ENCODE measurements at regions not wholly inside any gene's neighbourhood (a gene's known extent, or its start where the extent isn't known, plus 50 kb on each side); places are given as distances from the start of the nearest gene placed in this dataset.

GRCh38 chr4:127143460-127144195 lies 489.1 kb upstream of the INTU start:
- no peaks in the 10 kb centered on the region for H3K27me3 ChIP-seq (ENCODE audit: insufficient read depth, low read length)
- H3K27ac ChIP-seq (ENCODE audit: low read depth, low read length) = peak overlapping the region; percentile 32
- DNase-seq (ENCODE audit: low read depth) (peak; percentile 91), FAIRE-seq (no peak)
- TF ChIP-seq EZH2 (IDR thresholded peaks at IDR 0.05; ENCODE audit: insufficient read depth, low read length) (no peak), CTCF (IDR thresholded peaks at IDR 0.05; ENCODE audit: insufficient read depth, low read depth, low read length) (no peak)
- Mint-ChIP-seq H3K4me1 (ENCODE audit: low read depth, unreplicated experiment) (peaks cover 17% of the 10 kb centered on the region), H3K27ac (ENCODE audit: unreplicated experiment) (peak overlapping the region; percentile 91), H3K4me3 (ENCODE audit: unreplicated experiment) (no peak overlapping the region), H3K27me3 (ENCODE audit: low read depth, unreplicated experiment) (no peaks in the 10 kb centered on the region), H3K36me3 (ENCODE audit: low read depth, unreplicated experiment) (no peaks in the 10 kb centered on the region), H3K9me3 (ENCODE audit: unreplicated experiment) (peaks cover under 1% of the 10 kb centered on the region)
- no peak overlapping the region for H3K4me2 ChIP-seq (ENCODE audit: low read length)
- H3K36me3 ChIP-seq (ENCODE audit: insufficient read depth, low read length) = no peaks in the 10 kb centered on the region
- H3K4me1 ChIP-seq (ENCODE audit: insufficient read depth, low read length) = peaks cover 9% of the 10 kb centered on the region
- no peak overlapping the region for H2AFZ ChIP-seq (ENCODE audit: low read depth, low read length)
- no peaks in the 10 kb centered on the region for H3K79me2 ChIP-seq (ENCODE audit: insufficient read depth, low read length)
- no peaks in the 10 kb centered on the region for H4K20me1 ChIP-seq (ENCODE audit: insufficient read depth, low read length)
- H3K4me3 ChIP-seq (ENCODE audit: insufficient read depth, low read depth, low read length) = no peak overlapping the region
- no peaks in the 10 kb centered on the region for H3K9me3 ChIP-seq (ENCODE audit: insufficient read depth, low read depth, low read length)
- H3K9ac ChIP-seq (ENCODE audit: low read length) = no peak overlapping the region

- DNase-seq (ENCODE audit: low read depth) (no peak), FAIRE-seq (no peak)
- H3K79me2 ChIP-seq (ENCODE audit: insufficient read depth, low read length) = no peaks in the 10 kb centered on the region
- Mint-ChIP-seq H3K27ac (ENCODE audit: unreplicated experiment) (no peak overlapping the region), H3K36me3 (ENCODE audit: low read depth, unreplicated experiment) (no peaks in the 10 kb centered on the region), H3K4me3 (ENCODE audit: unreplicated experiment) (no peak overlapping the region), H3K9me3 (ENCODE audit: unreplicated experiment) (peaks cover 5% of the 10 kb centered on the region), H3K4me1 (ENCODE audit: low read depth, unreplicated experiment) (peaks cover 17% of the 10 kb centered on the region), H3K27me3 (ENCODE audit: low read depth, unreplicated experiment) (no peaks in the 10 kb centered on the region)
- no peaks in the 10 kb centered on the region for H4K20me1 ChIP-seq (ENCODE audit: insufficient read depth, low read length)
- no peak overlapping the region for H2AFZ ChIP-seq (ENCODE audit: low read depth, low read length)
- H3K9me3 ChIP-seq (ENCODE audit: insufficient read depth, low read depth, low read length) = no peaks in the 10 kb centered on the region
- H3K9ac ChIP-seq (ENCODE audit: low read length) = no peak overlapping the region
- TF ChIP-seq EZH2 (IDR thresholded peaks at IDR 0.05; ENCODE audit: insufficient read depth, low read length) (no peak), CTCF (IDR thresholded peaks at IDR 0.05; ENCODE audit: insufficient read depth, low read depth, low read length) (no peak)
- no peak overlapping the region for H3K27ac ChIP-seq (ENCODE audit: low read depth, low read length)
- H3K4me2 ChIP-seq (ENCODE audit: low read length) = no peak overlapping the region
- H3K4me3 ChIP-seq (ENCODE audit: insufficient read depth, low read depth, low read length) = no peak overlapping the region
- H3K27me3 ChIP-seq (ENCODE audit: insufficient read depth, low read length) = no peaks in the 10 kb centered on the region
- H3K4me1 ChIP-seq (ENCODE audit: insufficient read depth, low read length) = peaks cover 9% of the 10 kb centered on the region
- no peaks in the 10 kb centered on the region for H3K36me3 ChIP-seq (ENCODE audit: insufficient read depth, low read length)
Observed at GRCh38 chr4:127145006-127145540, 487.7 kb upstream of the INTU start.

- Histone ChIP-seq H3K4me2 (ENCODE audit: low read length) (no peak overlapping the region), H2AFZ (ENCODE audit: low read depth, low read length) (no peak overlapping the region), H3K79me2 (ENCODE audit: insufficient read depth, low read length) (no peaks in the 10 kb centered on the region), H3K4me1 (ENCODE audit: insufficient read depth, low read length) (peaks cover 4% of the 10 kb centered on the region), H3K4me3 (ENCODE audit: insufficient read depth, low read depth, low read length) (no peak overlapping the region), H4K20me1 (ENCODE audit: insufficient read depth, low read length) (no peaks in the 10 kb centered on the region), H3K27ac (ENCODE audit: low read depth, low read length) (no peak overlapping the region), H3K9me3 (ENCODE audit: insufficient read depth, low read depth, low read length) (no peaks in the 10 kb centered on the region), H3K36me3 (ENCODE audit: insufficient read depth, low read length) (no peaks in the 10 kb centered on the region), H3K27me3 (ENCODE audit: insufficient read depth, low read length) (no peaks in the 10 kb centered on the region), H3K9ac (ENCODE audit: low read length) (no peak overlapping the region)
- TF ChIP-seq CTCF (IDR thresholded peaks at IDR 0.05; ENCODE audit: insufficient read depth, low read depth, low read length) (no peak), EZH2 (IDR thresholded peaks at IDR 0.05; ENCODE audit: insufficient read depth, low read length) (no peak)
- H3K27me3 Mint-ChIP-seq (ENCODE audit: low read depth, unreplicated experiment) = no peaks in the 10 kb centered on the region
- no peaks in the 10 kb centered on the region for H3K36me3 Mint-ChIP-seq (ENCODE audit: low read depth, unreplicated experiment)
- FAIRE-seq (no peak), DNase-seq (ENCODE audit: low read depth) (no peak)
- peaks cover 5% of the 10 kb centered on the region for H3K9me3 Mint-ChIP-seq (ENCODE audit: unreplicated experiment)
- no peak overlapping the region for H3K4me3 Mint-ChIP-seq (ENCODE audit: unreplicated experiment)
- peaks cover 8% of the 10 kb centered on the region for H3K4me1 Mint-ChIP-seq (ENCODE audit: low read depth, unreplicated experiment)
- H3K27ac Mint-ChIP-seq (ENCODE audit: unreplicated experiment) = no peak overlapping the region
Observed at GRCh38 chr4:127148165-127148564, 484.6 kb upstream of the INTU start.
